ENCODE measurements at regions not wholly inside any gene's neighbourhood (a gene's known extent, or its start where the extent isn't known, plus 50 kb on each side); places are given as distances from the start of the nearest gene placed in this dataset.
A peak's percentile ranks its signal among the peaks of the same experiment; 100 is the strongest.

DNA sequence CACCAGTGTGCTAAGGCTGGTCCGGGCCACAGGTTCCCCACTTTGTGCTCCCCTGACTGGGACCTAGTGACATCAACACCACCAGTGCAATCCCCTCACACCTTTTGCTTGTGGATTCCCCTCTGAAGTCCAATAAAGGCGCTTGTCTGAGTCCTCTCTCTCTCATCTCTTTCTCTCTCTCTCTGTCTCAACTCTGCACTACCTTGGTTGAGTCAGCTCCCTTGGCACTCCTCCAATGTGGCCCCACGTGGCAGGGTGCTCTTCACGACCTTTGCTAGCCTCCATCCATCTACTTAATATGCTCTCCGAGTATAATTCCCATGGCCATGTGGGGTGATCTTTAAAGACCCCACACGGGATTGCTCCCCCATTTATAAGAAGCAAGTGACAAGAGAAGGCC is 385.0 kb downstream of the CD83 start:
- WGBS = 85% methylated on average over 6 of the region's 6 CpGs
- Histone ChIP-seq H3K36me3 (ENCODE audit: insufficient read depth) (no peaks in the 10 kb centered on the region), H3K4me1 (ENCODE audit: insufficient read depth) (no peaks in the 10 kb centered on the region), H3K27ac (ENCODE audit: low read depth) (no peak overlapping the region), H3K4me3 (ENCODE audit: low read depth, low read length) (no peak overlapping the region)
- DNase-seq (ENCODE audit: extremely low spot score) = no peak

DNA sequence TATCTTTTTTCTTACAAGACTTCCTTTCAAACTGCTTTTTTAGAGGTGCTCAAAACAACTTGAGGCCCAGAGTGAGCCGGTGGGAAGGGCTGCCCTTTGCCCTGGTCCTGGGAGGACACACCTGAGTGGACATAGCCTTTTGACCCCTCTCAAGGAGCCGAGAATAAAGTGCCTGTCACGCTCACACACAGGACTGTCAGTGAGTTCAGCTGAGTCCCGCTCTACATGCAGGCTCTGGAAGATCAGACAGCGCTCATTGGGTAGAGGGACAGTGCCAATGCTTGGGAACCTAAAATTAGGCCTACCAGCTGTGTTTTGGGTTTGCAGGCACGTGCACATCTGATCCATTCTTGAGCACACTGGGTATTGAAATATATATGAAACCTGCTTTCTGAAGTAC is 387.8 kb downstream of the CD83 start:
- no peak overlapping the region for H3K4me3 ChIP-seq (ENCODE audit: low read depth, low read length)
- H3K36me3 ChIP-seq (ENCODE audit: insufficient read depth) = no peaks in the 10 kb centered on the region
- no peak for DNase-seq (ENCODE audit: extremely low spot score)
- WGBS = 82% methylated on average over 6 of the region's 6 CpGs
- H3K4me1 ChIP-seq (ENCODE audit: insufficient read depth) = no peaks in the 10 kb centered on the region
- H3K27ac ChIP-seq (ENCODE audit: low read depth) = no peak overlapping the region

DNA sequence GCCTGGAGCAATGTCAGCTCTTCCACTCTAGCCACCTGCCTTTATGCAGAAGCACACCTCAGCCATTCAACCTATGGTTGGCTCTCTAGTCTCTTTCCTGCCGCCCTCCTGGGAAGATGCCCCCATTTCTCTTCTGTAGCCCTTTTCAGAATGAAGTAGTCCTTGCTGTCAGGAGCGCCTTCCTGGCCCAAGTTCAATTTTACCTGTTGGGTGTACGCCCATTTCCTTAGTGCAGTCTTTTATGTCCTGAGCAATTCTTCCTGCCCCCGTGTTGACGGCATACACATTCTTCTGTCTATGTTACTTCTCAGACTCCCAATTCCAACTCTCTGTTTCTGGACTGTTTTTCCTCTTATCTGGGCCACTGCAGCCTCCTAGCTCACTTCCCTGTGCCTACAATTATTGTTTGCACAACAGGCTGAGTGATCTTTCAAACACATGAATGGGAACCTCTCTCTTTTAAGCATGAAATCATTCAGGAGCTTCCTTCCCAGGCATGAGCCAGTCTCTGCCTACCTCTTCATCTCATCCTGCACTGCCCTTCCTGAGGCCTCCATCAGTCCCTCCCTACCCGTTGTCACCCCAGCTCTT is 389.2 kb downstream of the CD83 start:
- Histone ChIP-seq H3K4me3 (ENCODE audit: low read depth, low read length) (no peak overlapping the region), H3K27ac (ENCODE audit: low read depth) (no peak overlapping the region), H3K4me1 (ENCODE audit: insufficient read depth) (no peaks in the 10 kb centered on the region), H3K36me3 (ENCODE audit: insufficient read depth) (no peaks in the 10 kb centered on the region)
- WGBS = 94% methylated on average over 6 of the region's 6 CpGs
- DNase-seq (ENCODE audit: extremely low spot score) = no peak

DNA sequence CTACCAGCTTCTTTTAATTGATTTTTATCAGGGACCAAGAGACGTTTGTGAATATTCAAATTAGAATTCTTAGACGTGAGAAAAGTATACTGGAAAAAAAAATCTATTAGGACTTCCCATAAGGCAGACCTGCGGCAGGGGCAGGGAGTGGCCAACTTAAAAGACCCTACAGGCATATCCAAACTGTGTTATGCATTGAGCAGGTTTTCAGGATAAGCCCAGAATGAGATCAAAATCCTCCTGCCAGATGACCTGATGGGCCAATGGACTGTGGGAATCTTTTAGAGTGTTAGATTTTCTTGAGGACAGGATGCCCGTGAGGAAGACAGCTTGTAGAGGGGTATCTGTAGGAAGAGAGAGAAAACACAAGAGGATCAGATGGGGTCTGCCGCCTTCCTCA is 391.5 kb downstream of the CD83 start:
- no peaks in the 10 kb centered on the region for H3K36me3 ChIP-seq (ENCODE audit: insufficient read depth)
- WGBS = 92% methylated on average over 5 of the region's 5 CpGs
- no peak overlapping the region for H3K27ac ChIP-seq (ENCODE audit: low read depth)
- no peak for DNase-seq (ENCODE audit: extremely low spot score)
- no peaks in the 10 kb centered on the region for H3K4me1 ChIP-seq (ENCODE audit: insufficient read depth)
- no peak overlapping the region for H3K4me3 ChIP-seq (ENCODE audit: low read depth, low read length)

DNA sequence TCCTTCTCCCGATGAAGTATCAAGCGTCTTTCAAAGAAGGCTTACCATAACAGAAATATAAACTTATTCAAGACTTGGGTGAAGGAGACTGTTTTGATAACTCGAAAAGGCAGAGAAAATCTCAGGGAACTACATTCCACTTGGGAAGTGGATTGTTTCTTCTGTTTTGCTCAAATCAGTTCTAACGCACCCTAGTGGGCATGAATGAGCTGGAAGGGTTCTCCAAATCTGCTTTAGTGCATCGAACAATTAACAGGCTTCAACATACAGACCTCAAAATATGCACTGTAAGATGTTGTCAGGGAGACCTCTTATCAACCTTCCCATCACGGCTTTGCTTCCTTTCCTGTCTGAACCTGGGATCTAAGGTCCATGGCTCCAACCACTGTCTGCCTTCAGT is 392.5 kb downstream of the CD83 start:
- Histone ChIP-seq H3K27ac (ENCODE audit: low read depth) (no peak overlapping the region), H3K4me1 (ENCODE audit: insufficient read depth) (no peaks in the 10 kb centered on the region), H3K36me3 (ENCODE audit: insufficient read depth) (no peaks in the 10 kb centered on the region), H3K4me3 (ENCODE audit: low read depth, low read length) (no peak overlapping the region)
- 92% methylated on average over 6 of the region's 6 CpGs for WGBS
- no peak for DNase-seq (ENCODE audit: extremely low spot score)

DNA sequence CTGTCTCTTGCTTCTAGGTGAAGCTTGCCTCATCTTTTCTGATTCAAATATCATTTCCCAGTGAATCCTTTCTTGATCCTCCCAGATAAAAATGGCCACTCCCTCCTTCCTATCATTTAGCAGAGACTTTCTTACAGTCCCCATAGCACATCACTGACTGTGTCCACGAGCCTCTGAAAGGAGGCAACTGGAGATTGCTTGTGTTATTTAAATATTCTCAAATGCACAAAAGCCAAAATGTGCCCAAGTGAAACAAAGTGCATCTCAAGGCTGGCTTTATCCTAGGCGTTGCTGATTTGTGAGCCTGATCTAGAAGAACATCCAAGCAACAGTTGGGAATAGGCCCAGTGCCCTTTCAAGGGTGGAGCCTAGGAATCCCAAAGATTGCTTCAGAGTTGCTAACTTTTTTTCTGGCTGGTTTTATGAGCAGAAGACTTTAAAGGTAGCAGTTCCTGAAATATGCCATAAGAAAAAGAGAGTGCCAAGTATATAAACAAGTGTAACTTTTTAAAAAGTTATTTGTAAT is 393.6 kb downstream of the CD83 start:
- H3K4me3 ChIP-seq (ENCODE audit: low read depth, low read length) = no peak overlapping the region
- WGBS = 69% methylated on average over 2 of the region's 2 CpGs
- H3K4me1 ChIP-seq (ENCODE audit: insufficient read depth) = no peaks in the 10 kb centered on the region
- H3K36me3 ChIP-seq (ENCODE audit: insufficient read depth) = no peaks in the 10 kb centered on the region
- DNase-seq (ENCODE audit: extremely low spot score) = no peak
- H3K27ac ChIP-seq (ENCODE audit: low read depth) = no peak overlapping the region

DNA sequence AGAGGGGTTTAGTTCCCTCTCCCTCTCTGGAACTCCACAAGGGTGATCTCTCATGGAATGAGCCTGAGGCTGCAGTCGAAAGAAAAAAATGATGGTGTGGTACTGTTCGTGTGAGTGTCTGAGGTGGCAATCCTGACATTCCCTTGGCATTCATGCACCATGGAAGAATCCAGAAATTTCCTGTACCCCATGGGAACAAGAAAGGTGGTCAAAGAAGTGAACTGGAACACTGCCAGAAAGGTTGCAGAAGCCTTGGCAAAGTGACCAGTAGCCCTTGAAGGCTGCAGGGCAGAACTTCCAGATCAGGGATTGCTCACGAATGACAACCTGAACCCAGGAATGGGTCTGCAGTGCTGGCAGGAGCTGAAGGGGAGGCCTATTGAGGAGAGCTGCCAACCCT is 394.7 kb downstream of the CD83 start:
- WGBS = 93% methylated on average over 3 of the region's 3 CpGs
- Histone ChIP-seq H3K27ac (ENCODE audit: low read depth) (no peak overlapping the region), H3K4me1 (ENCODE audit: insufficient read depth) (no peaks in the 10 kb centered on the region), H3K36me3 (ENCODE audit: insufficient read depth) (no peaks in the 10 kb centered on the region), H3K4me3 (ENCODE audit: low read depth, low read length) (no peak overlapping the region)
- DNase-seq (ENCODE audit: extremely low spot score) = no peak

DNA sequence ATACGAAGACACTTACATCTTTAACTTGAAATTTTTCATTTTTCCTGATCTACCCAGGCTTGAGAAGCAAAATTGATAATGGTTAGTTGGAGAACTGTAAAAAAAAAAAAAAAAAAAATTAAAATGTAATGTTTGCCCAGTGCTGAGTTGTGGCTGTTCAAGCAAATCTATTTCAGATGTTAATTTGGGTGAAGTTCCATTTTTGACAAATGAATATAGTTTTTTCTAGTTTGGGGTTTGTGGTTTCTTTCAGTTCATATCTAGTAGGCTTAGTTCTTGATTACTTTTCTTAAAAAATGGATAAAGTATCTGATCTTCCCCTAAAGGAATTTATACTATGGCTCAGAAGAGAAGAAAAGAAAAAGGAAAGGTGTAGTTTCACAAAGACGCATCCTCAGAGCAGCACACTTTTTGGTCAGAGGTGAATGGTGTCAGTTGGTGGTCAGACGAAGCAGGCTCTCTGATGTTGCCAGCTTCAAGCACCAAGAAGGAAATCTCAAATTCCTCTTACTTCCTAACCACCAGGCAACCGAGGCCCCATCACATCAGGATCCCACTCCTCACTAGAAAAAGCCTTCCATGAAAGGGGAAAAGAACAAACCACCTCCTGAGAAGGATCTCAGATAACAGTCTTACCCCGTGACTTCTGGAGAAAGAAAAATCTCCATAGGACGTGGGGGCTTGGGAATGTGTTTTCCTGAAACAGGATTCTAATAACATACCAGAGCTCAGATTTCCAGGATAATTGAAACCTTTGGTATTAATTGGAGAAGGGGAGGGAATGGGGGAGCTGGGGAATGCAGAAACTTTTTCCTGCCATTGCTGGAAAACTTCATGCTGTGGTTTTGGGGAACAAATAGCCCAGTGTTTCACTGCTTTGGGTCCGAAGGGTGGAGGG is 396.2 kb downstream of the CD83 start:
- H3K36me3 ChIP-seq (ENCODE audit: insufficient read depth) = no peaks in the 10 kb centered on the region
- H3K4me1 ChIP-seq (ENCODE audit: insufficient read depth) = no peaks in the 10 kb centered on the region
- H3K4me3 ChIP-seq (ENCODE audit: low read depth, low read length) = no peak overlapping the region
- DNase-seq (ENCODE audit: extremely low spot score) = no peak
- no peak overlapping the region for H3K27ac ChIP-seq (ENCODE audit: low read depth)
- WGBS = 84% methylated on average over 7 of the region's 7 CpGs

DNA sequence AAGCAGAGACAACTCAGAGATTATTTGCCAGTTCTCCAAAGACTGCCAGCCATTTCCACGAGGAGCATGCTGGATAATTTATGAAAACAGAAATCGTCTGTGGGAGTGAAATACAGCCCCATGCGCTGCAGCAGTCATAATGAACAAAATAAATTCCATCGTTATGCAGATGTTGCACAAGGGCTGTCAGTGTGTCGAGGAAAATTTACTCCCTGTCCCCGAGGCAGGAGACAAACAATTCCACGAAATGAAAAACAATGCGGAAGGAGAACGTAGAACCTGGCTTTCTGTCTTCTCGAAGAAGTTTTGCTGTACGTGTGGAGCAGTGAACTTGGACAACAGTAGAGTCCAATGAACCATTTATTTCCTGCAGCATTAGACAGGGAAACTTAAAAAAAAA is 399.4 kb downstream of the CD83 start:
- WGBS = 85% methylated on average over 11 of the region's 11 CpGs
- Histone ChIP-seq H3K4me3 (ENCODE audit: low read depth, low read length) (no peak overlapping the region), H3K4me1 (ENCODE audit: insufficient read depth) (no peaks in the 10 kb centered on the region), H3K36me3 (ENCODE audit: insufficient read depth) (no peaks in the 10 kb centered on the region), H3K27ac (ENCODE audit: low read depth) (no peak overlapping the region)
- DNase-seq (ENCODE audit: extremely low spot score) = no peak

DNA sequence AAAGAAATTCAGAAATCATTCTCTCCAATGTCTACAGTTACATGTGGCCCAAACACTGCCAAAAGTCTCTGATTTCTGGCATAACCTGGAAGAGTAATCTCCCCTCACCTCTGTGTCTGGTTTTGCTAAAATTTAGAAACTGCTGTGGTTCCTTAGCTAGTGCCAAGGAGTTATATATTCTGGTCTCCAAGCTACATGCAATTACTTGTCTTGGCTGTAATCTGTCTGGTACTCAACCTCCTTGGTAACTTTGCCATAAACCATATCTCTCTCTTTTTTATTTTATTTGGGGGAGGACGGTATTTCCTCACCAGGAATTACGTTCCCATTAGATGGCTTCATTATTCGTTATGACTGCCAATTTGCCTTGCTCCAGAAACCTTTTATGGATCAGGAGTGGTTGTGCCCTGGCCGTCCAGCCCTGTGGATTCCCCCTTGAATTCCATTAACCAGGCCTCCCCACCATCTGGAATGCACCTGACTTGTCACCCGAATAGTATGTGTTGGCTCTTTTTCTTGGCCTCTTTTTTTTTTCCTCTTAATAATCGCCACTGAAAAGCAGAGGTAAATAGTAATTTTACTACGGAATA is 400.0 kb downstream of the CD83 start:
- H3K4me1 ChIP-seq (ENCODE audit: insufficient read depth) = no peaks in the 10 kb centered on the region
- no peak overlapping the region for H3K27ac ChIP-seq (ENCODE audit: low read depth)
- DNase-seq (ENCODE audit: extremely low spot score) = no peak
- WGBS = 93% methylated on average over 7 of the region's 7 CpGs
- no peak overlapping the region for H3K4me3 ChIP-seq (ENCODE audit: low read depth, low read length)
- no peaks in the 10 kb centered on the region for H3K36me3 ChIP-seq (ENCODE audit: insufficient read depth)

DNA sequence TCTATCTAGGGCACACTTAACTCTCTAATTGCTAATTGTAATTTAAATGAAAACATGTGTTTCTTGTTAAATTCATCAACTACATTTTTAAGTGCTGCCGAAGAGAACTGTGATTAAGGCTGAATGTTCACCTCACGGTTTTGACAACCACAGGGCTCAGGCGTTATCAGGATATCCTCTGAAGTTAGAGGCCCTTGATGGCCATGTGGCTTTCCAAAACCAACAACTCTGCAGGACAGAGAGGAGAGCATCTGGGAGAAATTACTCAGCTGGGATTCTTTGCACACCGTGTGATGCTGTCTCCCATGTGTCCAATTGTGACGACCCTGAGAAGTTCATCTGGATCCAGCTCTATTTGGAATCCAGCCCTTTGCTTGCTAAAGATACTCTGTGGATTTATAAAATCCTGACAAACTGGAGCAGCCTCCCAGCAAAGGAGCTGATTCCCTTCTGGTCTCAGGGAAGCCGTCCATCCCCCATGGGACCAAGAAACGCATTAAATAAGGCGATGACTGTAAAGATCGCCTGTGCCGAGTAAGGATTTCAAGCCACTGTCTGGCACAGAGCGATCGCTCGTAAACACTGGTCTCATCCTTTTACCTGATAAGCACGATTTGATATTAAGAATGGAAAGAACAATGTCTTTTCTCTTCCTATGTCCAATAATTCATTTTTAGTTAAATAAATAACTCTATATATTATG is 401.1 kb downstream of the CD83 start:
- WGBS = 40% methylated on average over 14 of the region's 14 CpGs

DNA sequence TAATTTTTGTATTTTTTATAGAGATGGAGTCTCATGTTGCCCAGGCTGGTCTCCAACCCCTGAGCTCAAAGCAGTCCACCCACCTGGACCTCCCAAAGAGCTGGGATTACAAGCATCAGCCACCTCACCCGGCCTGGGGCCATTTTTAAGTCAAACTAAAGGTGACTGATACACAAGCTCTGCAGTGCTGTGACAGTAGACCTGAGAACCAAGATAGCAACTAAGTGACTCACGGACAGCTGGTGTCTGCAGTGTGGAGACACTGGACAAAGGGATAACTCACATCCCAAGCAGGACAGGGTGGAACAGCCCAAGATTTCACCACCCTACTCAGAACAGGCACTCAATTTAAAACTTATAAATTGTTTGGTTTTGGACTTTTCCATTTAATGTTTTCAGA is 402.5 kb downstream of the CD83 start:
- Histone ChIP-seq H3K4me3 (ENCODE audit: low read depth, low read length) (no peak overlapping the region), H3K36me3 (ENCODE audit: insufficient read depth) (no peaks in the 10 kb centered on the region), H3K27ac (ENCODE audit: low read depth) (no peak overlapping the region), H3K4me1 (ENCODE audit: insufficient read depth) (no peaks in the 10 kb centered on the region)
- 96% methylated on average over 2 of the region's 2 CpGs for WGBS
- DNase-seq (ENCODE audit: extremely low spot score) = no peak

More for the DNA sequence above, 401.1 kb downstream of the CD83 start:
- H3K36me3 ChIP-seq (ENCODE audit: insufficient read depth) = no peaks in the 10 kb centered on the region
- H3K27ac ChIP-seq (ENCODE audit: low read depth) = no peak overlapping the region
- no peaks in the 10 kb centered on the region for H3K4me1 ChIP-seq (ENCODE audit: insufficient read depth)
- no peak overlapping the region for H3K4me3 ChIP-seq (ENCODE audit: low read depth, low read length)
- DNase-seq (ENCODE audit: extremely low spot score) = peak; percentile 46

DNA sequence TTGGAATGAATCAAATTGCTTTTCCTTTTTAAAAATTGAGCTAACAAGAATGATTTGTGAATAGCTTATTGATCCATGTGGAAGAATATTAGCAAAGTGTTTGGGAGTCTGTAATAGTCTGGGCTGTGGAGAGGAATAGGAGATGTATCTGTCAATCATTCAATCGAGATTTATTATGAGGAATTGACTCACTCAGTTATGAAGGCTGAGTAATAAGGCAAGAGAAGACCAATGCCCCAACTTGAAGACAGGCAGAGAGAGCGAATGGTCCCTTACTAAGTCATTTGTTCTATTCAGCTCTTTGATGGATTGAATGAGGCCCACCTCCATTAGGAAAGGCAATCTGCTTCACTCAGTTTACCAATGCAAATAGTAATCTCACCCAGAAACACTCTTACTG is 403.0 kb downstream of the CD83 start:
- Histone ChIP-seq H3K27ac (ENCODE audit: low read depth) (no peak overlapping the region), H3K4me1 (ENCODE audit: insufficient read depth) (no peaks in the 10 kb centered on the region), H3K36me3 (ENCODE audit: insufficient read depth) (no peaks in the 10 kb centered on the region), H3K4me3 (ENCODE audit: low read depth, low read length) (no peak overlapping the region)
- DNase-seq (ENCODE audit: extremely low spot score) = no peak
- WGBS = 97% methylated on average over 2 of the region's 2 CpGs

All from urinary bladder (tissue), 3 donors.